ENCODE measurements at regions not wholly inside any gene's neighbourhood (a gene's known extent, or its start where the extent isn't known, plus 50 kb on each side); places are given as distances from the start of the nearest gene placed in this dataset.
A peak's percentile ranks its signal among the peaks of the same experiment; 100 is the strongest.

GRCh38 chr4:119921830-119922229 lies 144.8 kb downstream of the MAD2L1 start:
- Mint-ChIP-seq H3K4me3 (no peak overlapping the region), H3K36me3 (no peaks in the 10 kb centered on the region), H3K9me3 (peaks cover 0 to 10% (median 0%) of the 10 kb centered on the region in 7 donors), H3K27ac (no peak overlapping the region), H3K4me1 (no peaks in the 10 kb centered on the region), H3K27me3 (no peaks in the 10 kb centered on the region)
- no peak overlapping the region for H3K4me3 ChIP-seq (ENCODE audit: low read depth, low read length)
- H3K27me3 ChIP-seq (ENCODE audit: control insufficient read depth, insufficient read depth, low read length): no peaks in the 10 kb centered on the region
- ATAC-seq (ENCODE audit: low read depth in 2 of 2) (no peak), DNase-seq (no peak)
- no peaks in the 10 kb centered on the region for H3K4me1 ChIP-seq (ENCODE audit: control insufficient read depth, insufficient read depth, low read length, poor library complexity, severe bottlenecking)
- no peaks in the 10 kb centered on the region for H3K9me3 ChIP-seq (ENCODE audit: control insufficient read depth in 2 of 2, low read length in 2 of 2)
- no peak overlapping the region for H3K27ac ChIP-seq (ENCODE audit: insufficient read depth, low read length, poor library complexity, severe bottlenecking)
- no peaks in the 10 kb centered on the region for H3K36me3 ChIP-seq (ENCODE audit: control insufficient read depth, insufficient read depth, low read length)

DNA sequence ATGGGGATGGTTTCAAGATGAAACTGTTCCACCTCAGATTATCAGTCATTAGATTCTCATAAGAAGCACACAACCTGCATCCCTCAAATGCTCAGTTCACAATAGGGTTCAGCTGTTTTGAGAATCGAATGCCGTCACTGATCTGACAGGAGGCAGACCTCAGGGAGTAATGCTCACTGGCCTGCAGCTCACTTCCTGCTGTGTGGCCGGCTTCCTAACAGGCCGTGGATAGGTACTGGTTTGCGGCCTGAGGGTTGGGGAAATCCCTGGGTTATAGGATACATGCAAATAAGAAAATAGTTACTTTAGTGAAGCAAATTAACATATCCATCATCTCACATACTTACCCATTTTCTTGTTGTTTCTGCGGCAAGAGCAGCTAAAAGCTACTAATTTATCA lies 160.4 kb downstream of the MAD2L1 start:
- Mint-ChIP-seq H3K4me3 (no peak overlapping the region), H3K27ac (no peak overlapping the region), H3K36me3 (no peaks in the 10 kb centered on the region), H3K27me3 (no peaks in the 10 kb centered on the region), H3K4me1 (no peaks in the 10 kb centered on the region), H3K9me3 (peaks cover 0 to 10% (median 4%) of the 10 kb centered on the region in 7 donors)
- H3K27ac ChIP-seq (ENCODE audit: insufficient read depth, low read length, poor library complexity, severe bottlenecking): no peak overlapping the region
- no peaks in the 10 kb centered on the region for H3K36me3 ChIP-seq (ENCODE audit: control insufficient read depth, insufficient read depth, low read length)
- H3K27me3 ChIP-seq (ENCODE audit: control insufficient read depth, insufficient read depth, low read length): no peaks in the 10 kb centered on the region
- H3K9me3 ChIP-seq (ENCODE audit: control insufficient read depth in 2 of 2, low read length in 2 of 2): no peaks in the 10 kb centered on the region
- ATAC-seq (ENCODE audit: low read depth in 2 of 2) (no peak), DNase-seq (no peak)
- H3K4me3 ChIP-seq (ENCODE audit: low read depth, low read length): no peak overlapping the region
- H3K4me1 ChIP-seq (ENCODE audit: control insufficient read depth, insufficient read depth, low read length, poor library complexity, severe bottlenecking): no peaks in the 10 kb centered on the region

DNA sequence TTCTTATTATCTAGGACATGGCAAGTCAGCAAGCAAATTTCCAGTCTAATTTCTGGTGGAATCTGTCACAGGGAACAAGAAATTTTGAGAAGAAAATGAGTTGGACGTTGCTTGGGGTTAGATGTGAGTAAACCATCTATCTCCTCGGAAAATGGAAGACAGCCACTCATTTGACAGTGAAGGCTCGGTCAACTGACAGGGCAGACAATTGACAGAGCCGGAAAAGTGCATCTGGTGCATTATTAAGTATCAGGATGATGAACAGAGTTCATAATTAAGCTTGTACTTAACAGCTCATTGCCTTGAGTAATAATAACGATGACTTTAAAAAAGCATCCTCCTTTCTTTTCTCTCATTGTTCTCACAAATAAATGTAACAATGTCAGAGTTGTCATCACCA lies 168.4 kb downstream of the MAD2L1 start:
- H3K27me3 ChIP-seq (ENCODE audit: control insufficient read depth, insufficient read depth, low read length): no peaks in the 10 kb centered on the region
- H3K4me1 ChIP-seq (ENCODE audit: control insufficient read depth, insufficient read depth, low read length, poor library complexity, severe bottlenecking): no peaks in the 10 kb centered on the region
- no peaks in the 10 kb centered on the region for H3K36me3 ChIP-seq (ENCODE audit: control insufficient read depth, insufficient read depth, low read length)
- ATAC-seq (ENCODE audit: low read depth in 2 of 2): no peak
- no peak for DNase-seq
- peaks cover 0 to 5% (median 0%) of the 10 kb centered on the region in 7 donors for H3K9me3 Mint-ChIP-seq
- H3K4me1 Mint-ChIP-seq: no peaks in the 10 kb centered on the region
- H3K27ac ChIP-seq (ENCODE audit: insufficient read depth, low read length, poor library complexity, severe bottlenecking): no peak overlapping the region
- no peak overlapping the region for H3K4me3 Mint-ChIP-seq
- H3K27ac Mint-ChIP-seq: no peak overlapping the region
- H3K27me3 Mint-ChIP-seq: peaks cover 5% of the 10 kb centered on the region
- no peaks in the 10 kb centered on the region for H3K9me3 ChIP-seq (ENCODE audit: control insufficient read depth in 2 of 2, low read length in 2 of 2)
- H3K4me3 ChIP-seq (ENCODE audit: low read depth, low read length): no peak overlapping the region
- H3K36me3 Mint-ChIP-seq: no peaks in the 10 kb centered on the region

- H3K4me3 Mint-ChIP-seq: no peak overlapping the region
- H3K27me3 ChIP-seq (ENCODE audit: control insufficient read depth, insufficient read depth, low read length): no peaks in the 10 kb centered on the region
- H3K4me3 ChIP-seq (ENCODE audit: low read depth, low read length): no peak overlapping the region
- peaks cover 5% of the 10 kb centered on the region for H3K27me3 Mint-ChIP-seq
- no peaks in the 10 kb centered on the region for H3K36me3 Mint-ChIP-seq
- H3K4me1 Mint-ChIP-seq: no peaks in the 10 kb centered on the region
- no peak overlapping the region for H3K27ac Mint-ChIP-seq
- no peak overlapping the region for H3K27ac ChIP-seq (ENCODE audit: insufficient read depth, low read length, poor library complexity, severe bottlenecking)
- no peaks in the 10 kb centered on the region for H3K9me3 ChIP-seq (ENCODE audit: control insufficient read depth in 2 of 2, low read length in 2 of 2)
- ATAC-seq (ENCODE audit: low read depth in 2 of 2) (no peak), DNase-seq (no peak)
- H3K9me3 Mint-ChIP-seq: peaks cover 0 to 5% (median 0%) of the 10 kb centered on the region in 7 donors
- no peaks in the 10 kb centered on the region for H3K4me1 ChIP-seq (ENCODE audit: control insufficient read depth, insufficient read depth, low read length, poor library complexity, severe bottlenecking)
- H3K36me3 ChIP-seq (ENCODE audit: control insufficient read depth, insufficient read depth, low read length): no peaks in the 10 kb centered on the region
Measured at GRCh38 chr4:119897260-119897659, 169.4 kb downstream of the MAD2L1 start.

DNA sequence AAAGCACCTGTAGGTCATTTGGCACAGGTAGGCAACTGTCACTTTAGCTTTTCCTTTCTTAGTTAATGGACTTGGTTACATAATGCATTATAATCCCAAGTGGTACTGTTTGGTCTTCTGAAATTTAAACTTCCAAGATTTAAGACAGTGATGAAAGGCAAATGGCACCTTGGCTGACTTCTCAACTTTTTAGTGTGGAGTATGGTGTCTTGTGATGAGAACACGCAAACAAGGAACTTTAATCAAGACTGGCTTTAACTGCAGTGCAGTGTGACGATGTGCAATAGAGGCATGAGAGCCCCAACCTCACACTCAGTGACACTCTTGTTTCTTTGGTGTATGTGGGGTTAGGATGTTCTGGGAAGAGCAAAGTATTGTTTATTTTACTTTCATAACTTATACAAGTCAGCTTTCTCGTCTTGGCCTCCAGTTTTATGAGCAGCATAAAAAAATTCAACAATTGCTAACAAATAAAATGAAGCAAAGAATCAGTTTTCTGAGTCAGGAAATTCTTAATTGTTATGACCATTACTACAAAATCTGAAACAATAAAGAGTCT lies 171.9 kb downstream of the MAD2L1 start:
- Mint-ChIP-seq H3K9me3 (peaks cover 0 to 4% (median 0%) of the 10 kb centered on the region in 7 donors), H3K4me1 (no peaks in the 10 kb centered on the region), H3K4me3 (no peak overlapping the region), H3K27ac (no peak overlapping the region), H3K27me3 (peaks cover 5% of the 10 kb centered on the region), H3K36me3 (no peaks in the 10 kb centered on the region)
- Histone ChIP-seq H3K9me3 (ENCODE audit: control insufficient read depth in 2 of 2, low read length in 2 of 2) (no peaks in the 10 kb centered on the region), H3K27me3 (ENCODE audit: control insufficient read depth, insufficient read depth, low read length) (no peaks in the 10 kb centered on the region), H3K4me1 (ENCODE audit: control insufficient read depth, insufficient read depth, low read length, poor library complexity, severe bottlenecking) (no peaks in the 10 kb centered on the region), H3K4me3 (ENCODE audit: low read depth, low read length) (no peak overlapping the region), H3K36me3 (ENCODE audit: control insufficient read depth, insufficient read depth, low read length) (no peaks in the 10 kb centered on the region), H3K27ac (ENCODE audit: insufficient read depth, low read length, poor library complexity, severe bottlenecking) (no peak overlapping the region)
- DNase-seq: no peak
- no peak for ATAC-seq (ENCODE audit: low read depth in 2 of 2)

DNA sequence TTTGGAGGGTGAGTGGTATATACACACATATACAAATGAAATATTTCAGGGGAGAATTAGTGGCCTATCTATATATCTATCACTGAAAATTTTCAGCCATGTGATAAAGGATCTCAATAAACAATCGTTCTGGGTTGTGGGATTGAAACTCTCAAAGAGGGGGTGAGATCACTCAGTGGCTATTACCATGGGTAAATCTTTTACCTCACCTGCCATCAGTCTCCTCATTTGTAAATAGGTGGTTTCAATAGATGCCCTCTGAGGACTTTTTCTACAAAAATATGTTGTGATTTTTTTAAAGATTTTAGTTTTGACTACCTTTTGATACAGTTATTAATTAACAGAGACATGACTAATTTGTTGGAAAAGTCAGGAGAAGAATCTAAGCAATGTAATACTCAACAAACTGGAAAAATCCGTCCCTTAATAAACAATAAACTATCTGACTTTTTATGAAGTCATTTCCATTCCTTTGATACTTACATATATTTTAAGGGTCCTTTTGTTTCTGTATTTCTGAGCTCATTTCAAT lies 192.8 kb downstream of the MAD2L1 start:
- Histone ChIP-seq H3K4me1 (ENCODE audit: control insufficient read depth, insufficient read depth, low read length, poor library complexity, severe bottlenecking) (no peaks in the 10 kb centered on the region), H3K27ac (ENCODE audit: insufficient read depth, low read length, poor library complexity, severe bottlenecking) (no peak overlapping the region), H3K27me3 (ENCODE audit: control insufficient read depth, insufficient read depth, low read length) (no peaks in the 10 kb centered on the region), H3K9me3 (ENCODE audit: control insufficient read depth in 2 of 2, low read length in 2 of 2) (no peaks in the 10 kb centered on the region), H3K36me3 (ENCODE audit: control insufficient read depth, insufficient read depth, low read length) (no peaks in the 10 kb centered on the region), H3K4me3 (ENCODE audit: low read depth, low read length) (no peak overlapping the region)
- DNase-seq: no peak
- Mint-ChIP-seq H3K4me1 (no peaks in the 10 kb centered on the region), H3K4me3 (no peak overlapping the region), H3K27ac (no peak overlapping the region), H3K36me3 (no peaks in the 10 kb centered on the region), H3K9me3 (peaks cover 0 to 4% (median 0%) of the 10 kb centered on the region in 7 donors), H3K27me3 (no peaks in the 10 kb centered on the region)
- ATAC-seq (ENCODE audit: low read depth in 2 of 2): no peak

GRCh38 chr4:119873132-119873531 lies 193.5 kb downstream of the MAD2L1 start:
- DNase-seq: no peak
- Mint-ChIP-seq H3K36me3 (no peaks in the 10 kb centered on the region), H3K9me3 (peaks cover 0 to under 1% (median 0%) of the 10 kb centered on the region in 7 donors), H3K4me1 (no peaks in the 10 kb centered on the region), H3K27ac (no peak overlapping the region), H3K27me3 (no peaks in the 10 kb centered on the region), H3K4me3 (no peak overlapping the region)
- Histone ChIP-seq H3K4me1 (ENCODE audit: control insufficient read depth, insufficient read depth, low read length, poor library complexity, severe bottlenecking) (no peaks in the 10 kb centered on the region), H3K27ac (ENCODE audit: insufficient read depth, low read length, poor library complexity, severe bottlenecking) (no peak overlapping the region), H3K9me3 (ENCODE audit: control insufficient read depth in 2 of 2, low read length in 2 of 2) (no peaks in the 10 kb centered on the region), H3K27me3 (ENCODE audit: control insufficient read depth, insufficient read depth, low read length) (no peaks in the 10 kb centered on the region), H3K36me3 (ENCODE audit: control insufficient read depth, insufficient read depth, low read length) (no peaks in the 10 kb centered on the region), H3K4me3 (ENCODE audit: low read depth, low read length) (no peak overlapping the region)
- ATAC-seq (ENCODE audit: low read depth in 2 of 2): no peak

- Mint-ChIP-seq H3K36me3 (no peaks in the 10 kb centered on the region), H3K4me1 (no peaks in the 10 kb centered on the region), H3K9me3 (peaks cover 0 to 2% (median 0%) of the 10 kb centered on the region in 7 donors), H3K27me3 (no peaks in the 10 kb centered on the region), H3K4me3 (no peak overlapping the region), H3K27ac (peak overlapping the region in 1 of 3 donors; percentile 6)
- Histone ChIP-seq H3K4me1 (ENCODE audit: control insufficient read depth, insufficient read depth, low read length, poor library complexity, severe bottlenecking) (no peaks in the 10 kb centered on the region), H3K27me3 (ENCODE audit: control insufficient read depth, insufficient read depth, low read length) (no peaks in the 10 kb centered on the region), H3K27ac (ENCODE audit: insufficient read depth, low read length, poor library complexity, severe bottlenecking) (no peak overlapping the region), H3K4me3 (ENCODE audit: low read depth, low read length) (no peak overlapping the region), H3K9me3 (ENCODE audit: control insufficient read depth in 2 of 2, low read length in 2 of 2) (no peaks in the 10 kb centered on the region), H3K36me3 (ENCODE audit: control insufficient read depth, insufficient read depth, low read length) (no peaks in the 10 kb centered on the region)
- ATAC-seq (ENCODE audit: low read depth in 2 of 2): no peak
- DNase-seq: no peak
Measured at GRCh38 chr4:119872371-119873016, 194.2 kb downstream of the MAD2L1 start.
